ENCODE measurements at regions not wholly inside any gene's neighbourhood (a gene's known extent, or its start where the extent isn't known, plus 50 kb on each side); places are given as distances from the start of the nearest gene placed in this dataset.

GRCh38 chr12:88638966-88639760 lies 58.9 kb upstream of the KITLG start:
- TF ChIP-seq, protein P1, sequence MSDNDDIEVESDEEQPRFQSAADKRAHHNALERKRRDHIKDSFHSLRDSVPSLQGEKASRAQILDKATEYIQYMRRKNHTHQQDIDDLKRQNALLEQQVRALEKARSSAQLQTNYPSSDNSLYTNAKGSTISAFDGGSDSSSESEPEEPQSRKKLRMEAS (IDR thresholded peaks at IDR 0.05; ENCODE audit: low read depth) = no peak
- TF ChIP-seq, protein P2, sequence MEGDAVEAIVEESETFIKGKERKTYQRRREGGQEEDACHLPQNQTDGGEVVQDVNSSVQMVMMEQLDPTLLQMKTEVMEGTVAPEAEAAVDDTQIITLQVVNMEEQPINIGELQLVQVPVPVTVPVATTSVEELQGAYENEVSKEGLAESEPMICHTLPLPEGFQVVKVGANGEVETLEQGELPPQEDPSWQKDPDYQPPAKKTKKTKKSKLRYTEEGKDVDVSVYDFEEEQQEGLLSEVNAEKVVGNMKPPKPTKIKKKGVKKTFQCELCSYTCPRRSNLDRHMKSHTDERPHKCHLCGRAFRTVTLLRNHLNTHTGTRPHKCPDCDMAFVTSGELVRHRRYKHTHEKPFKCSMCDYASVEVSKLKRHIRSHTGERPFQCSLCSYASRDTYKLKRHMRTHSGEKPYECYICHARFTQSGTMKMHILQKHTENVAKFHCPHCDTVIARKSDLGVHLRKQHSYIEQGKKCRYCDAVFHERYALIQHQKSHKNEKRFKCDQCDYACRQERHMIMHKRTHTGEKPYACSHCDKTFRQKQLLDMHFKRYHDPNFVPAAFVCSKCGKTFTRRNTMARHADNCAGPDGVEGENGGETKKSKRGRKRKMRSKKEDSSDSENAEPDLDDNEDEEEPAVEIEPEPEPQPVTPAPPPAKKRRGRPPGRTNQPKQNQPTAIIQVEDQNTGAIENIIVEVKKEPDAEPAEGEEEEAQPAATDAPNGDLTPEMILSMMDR (IDR thresholded peaks at IDR 0.05) = no peak
